Parathyroid adenoma (tissue), 2 donors: ENCODE measurements at regions not wholly inside any gene's neighbourhood (a gene's known extent, or its start where the extent isn't known, plus 50 kb on each side); places are given as distances from the start of the nearest gene placed in this dataset.

Experiments used
- H2AFZ ChIP-seq: fragments of 300-600 bp; sonication (generic); one replicate; pipeline ENCODE4 v1.7.0; 2017; ENCODE audit warnings: antibody characterized with exemption, mild to moderate bottlenecking
- H3K27ac ChIP-seq: fragments of 300-600 bp; sonication (generic); one replicate; pipeline ENCODE4 v1.7.0; 2017
- H3K27me3 ChIP-seq: fragments of 300-600 bp; sonication (generic); one replicate; pipeline ENCODE4 v1.7.0; 2017; ENCODE audit warnings: low read length; ENCODE audit not compliant: control insufficient read depth, insufficient read depth
- H3K36me3 ChIP-seq: fragments of 300-600 bp; sonication (generic); one replicate; pipeline ENCODE4 v1.7.0; 2017; ENCODE audit warnings: low read length; ENCODE audit not compliant: control insufficient read depth, insufficient read depth
- H3K4me1 ChIP-seq: fragments of 300-600 bp; sonication (generic); one replicate; pipeline ENCODE4 v1.7.0; 2017; ENCODE audit warnings: control low read depth
- H3K4me2 ChIP-seq: fragments of 300-600 bp; sonication (generic); one replicate; pipeline ENCODE4 v1.7.0; 2017; ENCODE audit warnings: low read length
- H3K4me3 ChIP-seq: fragments of 300-600 bp; sonication (generic); one replicate; pipeline ENCODE4 v1.7.0; 2017; ENCODE audit warnings: low read depth, low read length
- H3K79me2 ChIP-seq: fragments of 300-600 bp; sonication (generic); one replicate; pipeline ENCODE4 v1.7.0; 2017; ENCODE audit warnings: control low read depth
- H3K9ac ChIP-seq: fragments of 300-600 bp; sonication (generic); one replicate; pipeline ENCODE4 v1.7.0; 2017; ENCODE audit warnings: mild to moderate bottlenecking
- H3K9me3 ChIP-seq: fragments of 300-600 bp; sonication (generic); one replicate; pipeline ENCODE4 v1.7.0; 2017; ENCODE audit warnings: low read length; ENCODE audit not compliant: control insufficient read depth
- CTCF ChIP-seq: fragments of 300-600 bp; sonication (generic); IDR thresholded peaks from one replicate; pipeline ENCODE4 v1.7.0; 2017; ENCODE audit warnings: antibody characterized with exemption, mild to moderate bottlenecking
- donor health status: primary hyperparathyroidism.

- Histone ChIP-seq H3K9me3 (no peaks in the 10 kb centered on the region), H3K27ac (no peak overlapping the region), H3K79me2 (no peaks in the 10 kb centered on the region), H3K27me3 (no peaks in the 10 kb centered on the region), H3K4me3 (no peak overlapping the region), H3K4me1 (no peaks in the 10 kb centered on the region), H2AFZ (no peak overlapping the region), H3K4me2 (no peak overlapping the region), H3K36me3 (no peaks in the 10 kb centered on the region), H3K9ac (no peak overlapping the region)
- no peak for TF ChIP-seq CTCF
Observed at GRCh38 chr4:103938488-103938887, 218.7 kb upstream of the TACR3 start.

GRCh38 chr4:103936653-103937145 is 216.9 kb upstream of the TACR3 start:
- H2AFZ ChIP-seq: no peak overlapping the region
- no peaks in the 10 kb centered on the region for H3K79me2 ChIP-seq
- no peaks in the 10 kb centered on the region for H3K9me3 ChIP-seq
- TF ChIP-seq CTCF: no peak
- H3K27me3 ChIP-seq: no peaks in the 10 kb centered on the region
- no peak overlapping the region for H3K4me2 ChIP-seq
- H3K9ac ChIP-seq: no peak overlapping the region
- no peaks in the 10 kb centered on the region for H3K36me3 ChIP-seq
- H3K4me1 ChIP-seq: no peaks in the 10 kb centered on the region
- no peak overlapping the region for H3K27ac ChIP-seq
- H3K4me3 ChIP-seq: no peak overlapping the region

GRCh38 chr4:103934178-103934789 is 214.5 kb upstream of the TACR3 start:
- Histone ChIP-seq H3K9me3 (no peaks in the 10 kb centered on the region), H3K4me2 (no peak overlapping the region), H3K9ac (no peak overlapping the region), H3K4me1 (no peaks in the 10 kb centered on the region), H3K79me2 (no peaks in the 10 kb centered on the region), H3K27me3 (no peaks in the 10 kb centered on the region), H3K4me3 (no peak overlapping the region), H3K27ac (no peak overlapping the region), H3K36me3 (no peaks in the 10 kb centered on the region), H2AFZ (no peak overlapping the region)
- peak; percentile 38 for TF ChIP-seq CTCF

- H2AFZ ChIP-seq: no peak overlapping the region
- no peaks in the 10 kb centered on the region for H3K79me2 ChIP-seq
- no peaks in the 10 kb centered on the region for H3K36me3 ChIP-seq
- no peaks in the 10 kb centered on the region for H3K9me3 ChIP-seq
- no peak overlapping the region for H3K4me2 ChIP-seq
- no peak overlapping the region for H3K27ac ChIP-seq
- no peaks in the 10 kb centered on the region for H3K27me3 ChIP-seq
- TF ChIP-seq CTCF: no peak
- no peak overlapping the region for H3K9ac ChIP-seq
- no peak overlapping the region for H3K4me3 ChIP-seq
- no peaks in the 10 kb centered on the region for H3K4me1 ChIP-seq
Observed at GRCh38 chr4:103928370-103928769, 208.6 kb upstream of the TACR3 start.

GRCh38 chr4:103923551-103923950 is 203.8 kb upstream of the TACR3 start:
- no peak overlapping the region for H3K9ac ChIP-seq
- TF ChIP-seq CTCF: no peak
- H3K4me2 ChIP-seq: no peak overlapping the region
- H3K4me1 ChIP-seq: no peaks in the 10 kb centered on the region
- H3K79me2 ChIP-seq: no peaks in the 10 kb centered on the region
- H3K36me3 ChIP-seq: no peaks in the 10 kb centered on the region
- H3K9me3 ChIP-seq: no peaks in the 10 kb centered on the region
- no peak overlapping the region for H2AFZ ChIP-seq
- no peaks in the 10 kb centered on the region for H3K27me3 ChIP-seq
- H3K27ac ChIP-seq: no peak overlapping the region
- H3K4me3 ChIP-seq: no peak overlapping the region
